Retinal pigment epithelial cell (primary cell): ENCODE measurements at regions not wholly inside any gene's neighbourhood (a gene's known extent, or its start where the extent isn't known, plus 50 kb on each side); places are given as distances from the start of the nearest gene placed in this dataset.

ENCODE experiments used
- DNase-seq: peaks from one replicate; pipeline ENCODE4 v3.0.0-alpha.2; 2010; ENCODE audit warnings: low read depth
- H3K4me3 ChIP-seq: 2 replicates; pipeline ENCODE4 v1.5.1; 2011; ENCODE audit warnings: mild to moderate bottlenecking, low read length, control low read depth, moderate library complexity
- TF ChIP-seq, protein P1 (sequence below): conservative IDR thresholded peaks from 2 replicates; pipeline ENCODE4 v1.5.1; 2011; ENCODE audit warnings: low read depth, low read length, control low read depth, inconsistent platforms

DNA sequence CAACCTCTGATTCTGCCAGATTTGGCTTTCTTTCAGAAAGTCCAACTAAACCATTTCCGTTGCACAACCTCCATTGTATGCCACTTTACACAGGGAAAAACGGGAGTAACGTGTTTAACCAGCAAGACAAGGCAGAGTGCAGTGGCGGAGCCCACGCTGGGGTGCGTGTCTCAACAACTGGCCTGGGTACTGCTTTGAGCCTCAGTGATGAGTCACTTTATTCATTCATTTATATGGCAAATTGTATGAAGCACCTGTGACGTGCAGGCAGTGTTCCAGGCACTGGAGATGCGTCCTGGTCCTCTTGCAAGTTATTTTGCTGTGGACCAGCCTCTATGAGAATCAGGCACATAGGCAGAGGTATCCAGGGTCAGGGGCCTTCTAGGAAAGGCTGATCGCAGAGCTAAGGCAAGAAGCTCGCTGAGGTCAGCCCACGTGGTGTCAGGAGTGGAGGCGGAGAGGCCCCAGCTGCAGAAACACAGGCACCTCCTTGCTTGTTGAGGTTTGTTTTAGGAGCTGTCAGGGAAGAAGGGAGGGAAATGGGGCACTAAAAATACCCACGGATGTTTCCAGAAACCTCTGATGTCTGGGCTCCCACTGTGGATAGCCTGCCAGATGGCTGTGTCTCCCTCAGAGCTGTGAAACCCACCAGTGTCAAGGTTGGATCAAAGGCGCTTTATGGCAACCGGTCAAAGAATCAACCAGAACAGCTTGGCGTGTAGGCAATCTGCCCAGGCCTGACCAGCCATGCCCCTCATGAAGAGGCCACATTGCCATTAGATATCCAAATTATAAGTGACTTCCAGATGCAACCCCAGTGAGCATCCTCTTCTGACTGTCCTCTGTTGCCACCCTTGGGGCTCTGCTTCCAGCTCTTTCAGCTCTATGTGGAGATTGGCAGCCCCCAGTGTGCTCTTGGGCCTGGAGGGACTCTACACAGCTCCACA, 157.2 kb downstream of the CD83 start:
- TF ChIP-seq, protein P1, sequence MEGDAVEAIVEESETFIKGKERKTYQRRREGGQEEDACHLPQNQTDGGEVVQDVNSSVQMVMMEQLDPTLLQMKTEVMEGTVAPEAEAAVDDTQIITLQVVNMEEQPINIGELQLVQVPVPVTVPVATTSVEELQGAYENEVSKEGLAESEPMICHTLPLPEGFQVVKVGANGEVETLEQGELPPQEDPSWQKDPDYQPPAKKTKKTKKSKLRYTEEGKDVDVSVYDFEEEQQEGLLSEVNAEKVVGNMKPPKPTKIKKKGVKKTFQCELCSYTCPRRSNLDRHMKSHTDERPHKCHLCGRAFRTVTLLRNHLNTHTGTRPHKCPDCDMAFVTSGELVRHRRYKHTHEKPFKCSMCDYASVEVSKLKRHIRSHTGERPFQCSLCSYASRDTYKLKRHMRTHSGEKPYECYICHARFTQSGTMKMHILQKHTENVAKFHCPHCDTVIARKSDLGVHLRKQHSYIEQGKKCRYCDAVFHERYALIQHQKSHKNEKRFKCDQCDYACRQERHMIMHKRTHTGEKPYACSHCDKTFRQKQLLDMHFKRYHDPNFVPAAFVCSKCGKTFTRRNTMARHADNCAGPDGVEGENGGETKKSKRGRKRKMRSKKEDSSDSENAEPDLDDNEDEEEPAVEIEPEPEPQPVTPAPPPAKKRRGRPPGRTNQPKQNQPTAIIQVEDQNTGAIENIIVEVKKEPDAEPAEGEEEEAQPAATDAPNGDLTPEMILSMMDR = no peak
- H3K4me3 ChIP-seq = no peak overlapping the region
- no peak for DNase-seq

DNA sequence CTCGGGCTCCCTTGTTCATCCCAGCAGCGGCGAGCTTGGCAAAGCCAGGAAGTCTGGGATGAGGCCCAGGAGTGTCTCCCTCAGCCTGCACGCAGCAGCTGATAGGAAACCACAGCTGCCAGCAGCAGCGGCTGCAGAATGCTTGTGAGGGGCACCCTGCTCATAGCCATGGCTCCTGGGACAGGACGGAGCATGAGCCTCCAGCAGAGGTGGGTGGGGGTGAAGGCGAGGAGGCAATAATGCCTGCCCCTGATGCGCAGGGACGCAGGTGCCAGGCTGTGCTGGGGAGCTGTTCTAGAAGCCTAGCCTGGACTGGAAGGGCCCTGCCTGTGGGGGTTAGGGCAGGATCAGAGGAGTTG, 157.9 kb downstream of the CD83 start:
- DNase-seq = no peak
- TF ChIP-seq, protein P1 = no peak
- no peak overlapping the region for H3K4me3 ChIP-seq

DNA sequence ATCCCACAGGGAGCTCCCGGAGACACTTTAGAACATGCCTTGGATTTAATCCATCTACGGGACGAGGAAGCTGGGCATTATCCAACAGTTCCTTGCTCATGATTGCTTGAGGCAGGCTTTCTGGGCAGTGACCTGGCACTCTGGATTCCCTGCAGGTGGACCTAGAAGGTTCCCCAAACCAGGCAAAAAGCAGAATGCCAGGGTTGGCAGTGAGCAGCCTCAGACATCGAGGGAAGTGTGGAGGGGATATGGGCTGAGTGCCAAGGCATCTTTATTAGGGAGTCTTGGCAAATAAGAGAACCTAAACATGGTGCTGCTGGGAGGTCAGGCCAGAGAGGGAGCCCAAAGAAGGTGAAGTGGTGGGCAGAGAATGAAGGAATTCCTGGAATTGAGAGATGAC, 158.5 kb downstream of the CD83 start:
- no peak for DNase-seq
- TF ChIP-seq, protein P1 = no peak
- no peak overlapping the region for H3K4me3 ChIP-seq

DNA sequence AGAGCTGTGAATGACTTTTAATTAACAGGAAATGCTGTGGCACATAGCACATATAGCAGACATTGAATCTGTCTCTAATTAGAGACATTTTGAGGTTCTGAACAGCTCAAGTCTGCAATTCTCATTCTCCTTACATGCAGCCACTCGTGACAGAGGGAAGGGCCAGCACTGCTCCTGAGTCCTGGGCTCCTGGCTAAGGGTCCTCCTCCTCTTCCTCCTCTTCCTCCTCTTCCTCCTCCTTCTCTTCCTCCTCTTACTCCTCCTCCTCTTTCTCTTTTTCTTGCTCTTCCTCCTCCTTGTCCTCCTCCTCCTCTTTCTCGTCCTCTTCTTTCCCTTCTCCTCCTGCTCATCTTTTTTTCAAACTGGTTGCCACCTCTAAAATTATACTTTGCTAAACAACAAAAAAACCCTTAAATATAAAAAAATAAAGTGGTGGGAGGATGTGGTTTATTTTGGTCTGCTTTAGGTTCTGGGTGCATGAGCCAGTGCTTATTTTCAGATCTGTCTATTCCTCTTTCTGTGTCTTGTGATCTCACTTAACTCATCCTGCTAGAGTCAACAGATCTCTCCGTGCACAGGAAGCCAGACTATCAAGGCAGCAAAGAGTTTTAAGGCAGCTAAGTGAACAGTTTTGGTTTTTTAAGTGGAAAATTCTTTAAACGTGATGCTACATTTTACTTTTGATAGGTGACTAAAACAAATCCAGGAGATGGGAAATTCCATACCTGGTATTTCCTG, 159.3 kb downstream of the CD83 start:
- no peak overlapping the region for H3K4me3 ChIP-seq
- TF ChIP-seq, protein P1 = no peak
- DNase-seq = no peak

DNA sequence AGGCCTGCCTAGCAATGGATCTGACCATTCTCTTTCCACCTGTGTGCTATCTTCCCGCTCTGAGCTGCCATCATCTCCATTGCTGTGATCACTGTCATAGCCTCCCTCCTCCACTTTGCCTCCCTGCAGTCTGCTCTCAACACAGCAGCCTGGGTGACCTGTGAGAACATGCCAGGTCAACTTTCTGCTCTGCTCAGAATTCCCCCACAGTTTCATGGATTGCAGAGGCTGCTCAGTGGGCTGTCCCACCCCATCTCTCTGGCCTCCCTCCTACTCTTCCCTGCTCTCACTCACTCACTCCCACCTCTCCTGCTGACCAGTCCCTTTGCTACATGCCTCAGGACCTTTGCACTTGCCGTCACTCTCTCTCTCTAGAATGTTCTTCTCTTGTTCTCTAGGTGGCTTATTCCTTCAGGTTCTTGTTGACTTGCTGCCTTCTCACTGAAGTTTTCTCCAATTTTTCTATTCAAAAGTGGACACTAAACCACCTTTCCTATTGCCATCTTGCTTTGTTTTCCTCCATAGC, 159.9 kb downstream of the CD83 start:
- TF ChIP-seq, protein P1 = no peak
- H3K4me3 ChIP-seq = no peak overlapping the region
- DNase-seq = no peak

DNA sequence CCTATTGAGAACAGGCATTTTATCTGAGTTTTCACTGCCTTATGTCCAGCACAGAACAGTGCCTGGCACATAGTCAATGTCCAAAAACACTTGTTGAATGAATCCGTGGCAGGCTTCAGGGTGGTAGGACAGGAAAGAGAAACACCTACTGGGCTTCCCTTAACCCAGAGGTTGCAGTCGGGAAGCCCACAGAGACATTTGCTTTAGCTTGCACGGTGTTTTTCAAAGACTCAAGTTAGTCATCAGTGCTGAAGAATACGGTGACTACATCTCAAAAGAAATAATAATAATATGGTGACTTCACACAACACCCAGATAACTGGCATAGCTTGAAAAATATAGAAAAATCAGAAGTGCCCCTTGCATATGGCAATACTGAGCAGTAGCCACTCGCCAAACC, 160.4 kb downstream of the CD83 start:
- TF ChIP-seq, protein P1 = no peak
- H3K4me3 ChIP-seq = no peak overlapping the region
- DNase-seq = no peak
